Inflammatory macrophage treated with lipopolysaccharide for 1 hour (primary cell): ENCODE measurements at regions not wholly inside any gene's neighbourhood (a gene's known extent, or its start where the extent isn't known, plus 50 kb on each side); places are given as distances from the start of the nearest gene placed in this dataset.

ENCODE experiments used
- DNase-seq, 2 donors: peaks; one replicate each; pipeline ENCODE4 v3.0.0-alpha.2; 2020 to 2022

DNA sequence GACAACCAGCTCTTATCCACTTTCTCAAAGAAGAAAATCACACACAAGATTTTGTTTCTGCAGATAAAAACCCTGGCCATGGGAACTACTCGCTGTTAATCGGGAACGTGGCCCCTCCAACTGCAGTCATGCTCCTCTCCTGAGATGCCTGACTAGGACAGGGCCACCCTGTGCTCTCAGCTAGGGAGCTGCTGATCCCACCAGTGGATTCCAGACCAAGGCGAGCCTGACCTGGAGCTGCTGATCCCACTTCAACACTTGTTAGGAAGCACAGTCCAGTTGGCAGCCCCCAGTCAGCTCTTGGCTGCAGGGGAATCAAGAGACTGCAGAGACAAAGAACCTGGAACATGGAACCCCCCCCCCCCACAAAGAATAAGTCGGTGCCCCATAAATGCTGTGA is 474.3 kb upstream of the MGMT start:
- DNase-seq = no peak

DNA sequence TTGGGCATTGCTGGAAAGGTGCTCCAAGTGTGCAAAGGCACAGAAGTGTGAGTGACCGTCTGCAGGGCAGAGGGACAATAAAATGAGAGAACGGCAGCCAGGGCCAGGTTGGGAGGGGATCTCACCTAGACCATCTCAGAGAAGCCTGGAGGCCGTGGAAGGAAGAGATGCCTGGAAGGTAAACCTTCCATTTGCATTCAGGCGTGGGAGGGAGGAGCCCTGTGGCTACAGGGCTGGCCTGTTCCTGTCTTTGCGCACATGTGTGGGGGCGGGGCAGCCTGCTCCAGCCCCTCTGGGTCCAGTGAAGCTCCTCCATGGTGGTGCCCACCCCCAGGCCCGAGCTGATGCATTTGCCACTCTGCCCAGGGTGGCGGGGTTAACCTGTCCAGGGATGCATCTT is 473.6 kb upstream of the MGMT start:
- DNase-seq = no peak

DNA sequence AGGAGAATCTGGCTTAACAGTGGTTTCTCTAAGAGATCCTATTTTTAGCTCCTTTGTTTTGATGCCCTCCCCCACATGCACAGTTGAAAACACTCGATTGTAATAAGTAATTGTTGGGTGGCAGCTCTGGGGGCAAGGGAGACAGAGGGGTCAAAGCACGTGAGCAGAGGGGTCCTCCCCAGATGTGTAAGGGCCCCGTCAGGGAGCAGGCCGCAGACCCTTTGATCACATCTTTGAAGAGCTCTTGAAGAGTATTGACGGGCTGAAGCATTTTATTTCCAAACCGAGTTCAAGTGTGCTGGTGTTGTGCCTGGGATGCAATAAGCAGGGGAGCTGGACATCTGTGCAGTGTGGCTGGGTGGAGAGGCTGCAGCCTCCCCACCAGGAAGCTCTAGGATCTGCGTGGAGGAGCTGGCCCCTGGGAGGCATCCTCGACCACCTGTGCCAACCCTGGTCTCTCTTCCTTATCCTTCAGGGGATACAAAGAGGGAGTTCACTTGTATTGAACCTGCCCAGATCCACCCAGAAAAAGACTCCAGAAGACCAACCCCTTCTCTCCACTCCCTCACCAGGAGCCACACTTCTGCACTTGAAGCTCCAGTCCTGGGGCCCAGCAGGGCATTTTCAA is 473.0 kb upstream of the MGMT start:
- no peak for DNase-seq

DNA sequence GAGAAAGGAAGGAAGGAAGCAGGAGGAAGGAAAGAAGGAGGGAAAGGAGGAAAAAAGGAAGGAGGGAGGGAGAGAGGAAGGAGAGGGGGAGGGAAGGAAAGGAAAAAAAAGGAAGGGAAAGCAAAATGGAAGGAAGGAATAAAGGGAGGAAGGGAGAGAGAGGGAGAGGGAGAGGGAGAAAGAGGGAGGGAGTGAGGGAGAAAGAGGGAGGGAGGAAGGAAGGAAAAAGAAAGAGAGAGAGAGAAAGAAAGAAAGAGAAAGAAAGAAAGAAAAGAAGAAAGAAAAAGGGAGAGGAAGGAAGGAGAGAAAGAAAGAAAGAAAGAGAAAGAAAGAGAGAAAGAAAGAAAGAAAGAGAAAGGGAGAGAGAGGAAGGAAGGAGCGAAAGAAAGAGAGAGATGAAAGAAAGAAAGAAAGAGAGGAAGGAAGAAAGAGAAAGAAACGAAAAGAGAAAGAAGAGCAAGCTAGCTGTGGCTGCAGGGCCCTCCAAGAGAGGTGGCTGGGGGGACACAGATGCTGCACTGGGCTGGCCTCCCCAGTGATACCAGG is 472.4 kb upstream of the MGMT start:
- DNase-seq = no peak

DNA sequence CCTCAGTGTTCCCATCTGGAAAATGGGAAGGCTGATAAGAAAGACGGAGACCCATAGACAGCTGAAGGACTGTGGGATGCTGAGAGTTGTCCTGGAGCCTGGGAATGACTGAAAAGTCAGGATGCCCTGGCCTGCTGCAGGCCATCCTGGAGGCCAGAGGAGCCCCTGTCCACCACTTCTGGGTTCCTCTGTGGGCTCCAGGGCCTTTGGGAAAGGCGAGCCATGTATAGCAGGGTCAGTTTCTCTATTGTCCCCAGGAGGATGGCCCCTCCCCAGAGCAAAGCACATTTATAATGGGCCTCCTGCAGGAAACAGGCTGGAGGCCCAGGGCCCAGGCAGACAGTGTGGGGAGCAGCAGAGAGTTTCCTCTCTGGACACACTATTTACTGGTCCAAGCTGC is 471.4 kb upstream of the MGMT start:
- no peak for DNase-seq

DNA sequence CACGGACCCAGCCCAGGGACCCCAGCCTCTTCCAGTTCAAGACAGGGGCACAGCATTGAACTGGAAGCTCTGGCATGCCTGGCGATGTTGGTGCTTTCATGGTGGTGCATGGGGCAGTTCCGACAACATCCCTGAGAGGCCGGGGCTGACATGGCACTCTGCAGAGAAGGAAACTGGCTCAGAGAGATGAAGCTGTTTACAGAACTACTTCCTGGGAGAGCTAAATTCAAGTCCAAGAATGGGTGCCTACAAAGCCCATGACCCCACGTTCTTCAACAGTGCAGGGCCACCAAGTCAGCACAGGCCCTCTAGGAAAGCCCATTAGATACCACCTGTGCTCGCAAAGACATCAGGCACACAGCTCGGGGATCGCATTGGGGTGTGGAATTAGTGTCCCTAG is 470.9 kb upstream of the MGMT start:
- DNase-seq = no peak

DNA sequence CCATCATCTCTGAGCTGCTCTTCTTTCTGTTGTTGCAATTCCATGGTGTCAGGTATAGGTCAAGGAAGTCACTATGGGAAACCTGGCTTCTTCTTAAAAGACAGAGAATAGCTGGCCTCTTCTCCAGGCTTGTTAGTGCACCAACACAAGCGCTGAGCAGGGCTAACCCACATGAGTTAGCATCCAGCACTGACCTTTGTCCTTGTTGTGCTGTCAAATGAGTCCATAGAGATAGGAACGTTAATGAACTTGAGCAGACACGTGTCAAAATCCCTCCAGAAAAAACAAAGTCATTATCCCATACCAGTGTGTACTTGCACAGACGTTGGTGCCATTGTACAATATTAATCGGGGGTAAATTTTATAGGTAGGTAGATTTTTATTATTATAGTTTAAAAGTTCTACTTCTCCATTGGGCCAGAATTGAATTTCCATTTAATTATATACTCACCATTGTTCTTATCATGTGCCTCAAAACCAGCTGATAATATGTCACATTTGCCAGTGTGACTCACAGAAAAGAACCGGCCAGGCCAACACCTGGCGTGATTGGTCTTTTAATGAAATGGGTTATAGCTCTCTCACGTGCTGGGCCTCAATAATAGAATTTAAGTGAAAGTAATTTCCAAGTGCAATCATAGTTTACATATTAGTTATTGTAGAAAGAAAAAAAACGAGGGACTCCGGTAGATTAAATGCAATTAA is 468.8 kb upstream of the MGMT start:
- no peak for DNase-seq

DNA sequence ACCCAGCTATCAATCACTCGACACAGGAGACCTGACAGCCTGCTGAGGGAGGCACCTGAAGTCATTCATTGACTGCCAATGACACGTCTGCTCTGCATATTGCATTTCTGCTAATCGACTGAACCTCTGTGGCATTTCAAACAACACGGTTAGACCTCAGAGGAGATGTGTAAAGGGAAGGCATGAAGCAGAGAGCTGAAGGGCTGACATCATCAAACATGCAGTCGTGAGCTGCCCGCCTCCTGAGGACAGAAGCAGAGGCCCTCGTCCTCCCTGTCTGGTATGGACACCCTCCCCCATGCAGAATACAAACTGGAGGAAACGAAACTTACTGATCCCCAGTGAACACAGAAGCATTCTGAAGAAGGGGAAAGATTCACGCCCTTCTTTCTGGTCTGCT is 462.6 kb upstream of the MGMT start:
- DNase-seq = no peak

DNA sequence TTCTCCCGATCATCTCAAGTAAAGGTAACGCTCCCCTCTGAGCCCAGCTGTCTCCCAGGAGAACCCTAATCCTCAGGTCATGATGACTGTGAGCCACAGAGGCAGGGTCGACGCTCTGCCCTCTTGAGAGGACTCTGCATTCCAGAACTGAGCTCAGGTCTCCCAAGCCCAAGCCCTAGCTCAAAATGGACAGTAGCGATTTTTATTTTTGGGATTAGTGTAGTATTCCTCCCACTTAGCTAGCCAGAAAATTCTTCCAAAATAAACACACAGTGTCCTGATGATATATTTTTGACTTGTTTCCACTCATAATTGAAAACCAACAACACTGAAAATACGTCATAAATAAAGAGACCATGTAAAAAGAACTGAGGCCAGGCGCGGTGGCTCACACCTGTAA is 462.0 kb upstream of the MGMT start:
- no peak for DNase-seq

DNA sequence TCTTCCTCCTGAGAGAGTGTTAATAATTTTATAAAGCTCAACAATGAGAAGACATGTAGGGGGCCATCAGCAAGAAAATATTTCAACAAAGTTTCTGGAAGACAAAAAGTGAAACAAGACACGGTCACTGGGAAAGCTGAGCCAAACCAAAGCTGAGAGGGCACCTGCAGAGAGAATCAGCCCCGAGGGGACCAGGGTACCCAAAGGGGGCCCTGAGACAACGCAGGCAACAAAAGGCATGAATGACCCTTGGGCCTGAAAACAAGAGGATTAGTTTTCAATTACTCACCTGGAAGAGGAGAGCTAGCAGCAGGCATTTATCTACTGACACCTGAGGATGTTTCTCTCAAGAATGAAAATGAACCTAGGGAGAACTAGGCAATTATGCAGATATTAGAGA is 461.2 kb upstream of the MGMT start:
- DNase-seq = no peak

DNA sequence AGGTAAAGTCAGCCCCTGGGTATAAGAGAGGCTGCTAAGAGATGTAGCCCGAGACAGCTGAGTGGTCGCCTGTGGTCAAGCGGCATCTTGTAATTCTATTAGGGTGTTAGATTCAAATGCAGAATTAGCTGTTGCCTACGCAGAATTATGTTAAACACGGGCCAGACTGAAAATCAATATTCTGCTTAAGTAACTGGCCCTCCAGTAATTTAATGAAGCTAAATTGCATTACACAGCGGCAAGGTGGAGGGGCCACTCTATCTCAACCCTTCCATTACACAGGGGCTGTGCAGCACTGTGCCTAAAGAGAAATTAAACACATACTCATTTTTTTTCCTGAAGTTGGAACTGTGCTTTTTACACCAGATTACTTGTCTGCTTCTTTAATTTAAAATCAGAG is 448.5 kb upstream of the MGMT start:
- no peak for DNase-seq

DNA sequence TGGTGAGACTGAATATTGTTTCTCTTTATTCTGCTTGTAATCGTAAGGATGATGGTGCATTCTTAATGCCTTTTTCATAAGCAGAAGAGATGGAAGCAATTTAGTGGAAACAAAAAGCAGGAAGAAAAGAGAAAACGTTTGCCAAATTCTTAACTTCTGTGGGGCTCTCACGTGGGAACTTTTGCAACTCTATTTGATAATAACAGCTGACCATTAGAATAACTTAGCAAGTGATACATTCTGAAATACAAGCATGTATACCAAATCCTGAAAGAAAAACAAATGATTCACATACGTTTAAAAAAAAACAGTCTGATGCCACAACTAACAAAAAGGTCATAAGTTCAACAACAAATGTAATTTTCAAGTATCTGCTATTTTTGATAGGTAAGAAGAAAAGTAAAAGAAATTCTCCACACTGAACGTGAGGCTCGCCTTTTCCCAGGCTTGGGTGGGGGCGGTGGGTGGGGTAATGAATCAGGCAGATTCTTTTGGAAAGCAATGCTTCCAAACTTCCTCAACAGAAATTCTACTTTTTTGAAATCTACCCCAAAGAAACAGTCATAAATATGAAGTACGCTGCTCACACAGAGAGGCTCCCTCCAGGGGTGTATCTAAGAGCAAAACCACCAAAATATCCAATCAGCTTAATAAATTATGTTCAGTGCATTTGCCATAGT is 446.2 kb upstream of the MGMT start:
- DNase-seq = no peak

DNA sequence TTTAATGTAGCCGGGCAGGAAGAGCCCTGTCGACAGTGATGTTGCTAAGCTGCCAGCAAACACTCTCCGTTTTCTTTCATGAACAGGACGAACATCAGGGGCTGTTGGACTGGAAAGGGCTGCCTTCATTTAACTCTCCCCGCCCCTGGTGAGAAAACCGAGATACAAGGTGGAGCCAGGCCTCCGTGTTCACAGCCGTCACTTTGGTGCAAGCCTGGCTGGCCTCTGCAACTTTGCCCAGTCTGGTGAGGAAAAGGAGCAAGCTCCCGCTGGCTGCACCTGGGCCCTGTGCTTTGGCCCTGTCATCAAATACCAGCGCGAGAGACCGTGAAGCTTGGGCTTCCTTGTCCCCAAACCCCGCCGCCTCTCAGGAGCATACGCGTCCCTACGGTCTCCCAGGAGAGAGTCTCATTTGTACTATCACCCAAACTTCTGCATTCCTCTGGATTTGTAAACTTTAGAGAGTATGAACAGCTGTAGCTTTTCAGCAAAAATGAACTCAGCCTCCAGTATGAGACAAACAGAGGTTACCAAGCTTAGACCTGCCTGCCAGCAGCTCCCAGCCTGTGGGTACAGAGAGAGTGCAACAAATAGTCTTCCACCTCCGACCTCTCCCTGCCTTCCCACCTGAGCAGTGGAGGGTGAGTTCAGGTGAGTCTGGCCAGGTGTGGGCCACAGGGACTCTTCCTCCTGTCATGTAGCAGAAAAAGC is 445.3 kb upstream of the MGMT start:
- DNase-seq = no peak

DNA sequence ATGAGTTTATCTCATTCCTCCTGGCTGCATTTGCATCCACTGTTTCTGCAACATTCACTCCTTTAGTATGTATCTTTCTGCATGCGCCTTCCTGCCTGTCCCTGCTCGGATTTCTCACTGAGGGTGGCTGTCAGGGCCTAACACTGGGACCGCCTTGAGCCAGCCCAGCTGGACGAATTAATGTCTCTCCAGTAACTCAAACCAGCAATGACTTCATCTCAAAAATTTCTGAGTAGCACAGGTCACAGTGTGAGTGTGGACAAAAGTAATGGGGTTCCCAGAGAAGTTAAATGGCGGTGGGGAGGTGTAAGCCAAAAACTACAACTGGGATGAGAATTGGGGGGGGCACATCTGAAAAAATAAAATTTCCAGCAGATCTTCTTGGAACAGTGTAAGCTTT is 444.0 kb upstream of the MGMT start:
- no peak for DNase-seq

DNA sequence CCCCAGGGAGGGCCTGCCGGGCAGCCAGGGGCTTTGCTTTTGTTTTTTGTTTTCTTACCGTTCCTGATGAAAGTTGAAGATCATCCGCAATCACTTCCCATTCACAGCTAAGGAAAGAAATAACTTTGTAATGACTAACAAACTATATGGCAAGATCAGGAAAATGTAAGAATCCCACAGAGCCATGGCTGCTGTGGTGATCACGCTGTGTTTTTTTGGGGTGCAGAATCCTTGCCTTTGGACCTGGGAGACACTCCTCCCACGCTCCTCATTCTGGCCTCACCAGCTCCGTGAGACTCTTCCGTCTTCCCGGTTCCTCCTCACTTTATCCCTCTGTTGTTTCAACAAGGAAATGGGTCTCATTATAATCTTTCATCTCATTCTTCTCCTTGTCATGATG is 443.0 kb upstream of the MGMT start:
- no peak for DNase-seq

DNA sequence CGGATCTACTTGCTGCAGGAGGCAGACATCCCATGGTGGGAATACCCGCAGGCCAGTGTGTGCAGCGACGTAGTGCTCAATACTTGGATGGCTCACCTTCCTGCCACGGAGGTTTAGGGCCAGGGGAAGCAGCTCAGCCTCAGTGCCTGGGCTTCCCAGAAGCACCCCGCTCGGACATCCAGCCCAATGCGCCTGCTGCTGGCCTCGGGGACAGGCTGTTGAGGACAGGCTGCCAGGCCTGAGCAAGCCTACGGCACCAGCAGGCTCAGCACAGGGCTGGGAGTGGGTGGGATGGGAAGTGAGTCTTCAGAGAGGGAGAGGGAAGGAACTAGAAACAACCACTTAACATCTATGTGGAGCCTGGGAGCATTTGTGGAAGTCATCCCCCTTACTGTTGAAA is 441.3 kb upstream of the MGMT start:
- no peak for DNase-seq

DNA sequence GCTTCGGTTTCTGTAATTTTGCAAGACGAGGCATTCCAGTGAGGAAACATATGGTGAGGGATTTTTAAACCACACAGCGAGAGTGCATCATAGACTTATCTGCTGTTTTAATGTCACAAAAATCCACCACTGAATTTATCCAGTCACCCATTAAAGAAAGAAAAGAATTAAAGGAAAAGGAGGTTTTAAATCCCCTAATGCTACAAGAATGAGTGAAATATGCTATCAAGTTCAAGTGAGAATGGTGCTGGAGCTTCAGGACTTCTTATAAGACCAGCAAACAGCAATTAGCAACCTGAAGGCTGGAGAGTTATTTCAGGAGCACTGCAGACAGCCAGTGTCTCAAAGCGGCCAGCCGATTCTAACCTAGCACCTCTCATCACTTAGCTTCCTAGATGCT is 439.1 kb upstream of the MGMT start:
- no peak for DNase-seq

DNA sequence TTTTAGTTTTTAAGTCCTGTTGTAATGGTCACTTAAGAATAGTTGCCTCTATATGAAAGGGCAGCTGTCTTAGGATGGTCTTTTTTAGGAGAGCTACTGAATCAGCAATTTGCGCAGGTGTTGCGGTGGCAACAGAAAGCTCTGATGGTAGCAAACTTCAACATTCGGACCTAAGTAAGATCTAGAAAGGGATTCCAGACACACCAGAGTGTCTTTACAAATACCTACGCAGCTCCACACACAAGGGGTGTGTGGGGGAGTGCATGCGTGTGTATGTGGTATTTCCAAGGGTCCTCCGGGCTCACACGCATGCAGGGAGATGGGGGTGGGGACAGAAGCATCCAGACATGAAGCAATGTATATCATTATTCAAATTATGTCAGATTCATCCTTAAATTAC is 438.6 kb upstream of the MGMT start:
- DNase-seq = no peak

DNA sequence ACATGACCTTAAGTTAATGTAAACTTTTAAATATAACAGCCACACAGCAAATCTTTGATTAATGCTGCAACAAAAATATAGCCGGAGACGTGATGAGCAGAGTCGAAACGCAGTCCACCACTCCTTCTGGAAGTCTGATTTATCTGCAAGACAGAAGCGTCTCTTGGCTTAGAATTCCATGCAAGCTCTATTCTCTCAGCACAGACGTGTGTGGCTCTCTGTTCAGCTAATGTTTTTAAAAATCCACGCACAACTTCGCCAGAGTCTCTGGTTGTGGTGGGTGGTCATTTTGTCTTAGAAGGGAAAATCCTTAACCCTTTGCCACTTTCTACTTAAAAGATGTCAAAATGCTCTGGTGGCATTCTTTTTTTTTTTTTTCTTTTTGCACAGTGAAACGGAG is 438.0 kb upstream of the MGMT start:
- no peak for DNase-seq

DNA sequence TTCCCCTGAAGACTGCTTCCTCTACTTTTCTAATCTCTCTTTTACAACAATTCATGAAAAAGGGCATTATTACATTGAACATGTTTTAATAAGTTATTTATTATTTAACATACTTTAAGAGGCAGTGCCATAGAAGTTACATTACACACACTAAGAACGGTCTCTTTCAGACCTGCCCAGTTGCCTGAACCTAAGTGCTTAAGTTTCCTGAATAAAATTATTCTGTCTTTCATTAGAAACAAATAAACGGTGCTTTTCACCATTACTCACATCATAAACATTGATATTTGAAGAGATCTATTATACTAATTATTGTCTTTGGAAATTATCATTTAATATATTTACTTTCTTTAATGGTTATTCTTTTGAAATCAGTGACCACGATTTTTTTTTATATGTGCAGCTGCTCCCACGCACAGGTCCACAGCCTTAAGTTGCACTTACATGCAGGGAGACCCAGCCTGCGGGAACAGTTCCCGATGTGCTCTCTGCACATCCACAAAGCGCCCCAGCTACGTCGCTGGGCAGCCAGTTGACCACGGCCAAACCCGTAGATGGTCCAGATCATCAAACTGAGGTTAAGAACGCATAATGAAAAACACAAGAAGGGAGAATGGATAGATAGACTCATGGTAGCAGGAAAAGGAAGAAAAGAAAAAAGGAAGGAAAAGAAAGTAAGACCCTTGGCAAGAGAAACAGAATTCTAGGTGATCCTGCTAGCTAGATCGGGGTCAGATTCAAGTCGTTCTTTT is 437.0 kb upstream of the MGMT start:
- DNase-seq = no peak

DNA sequence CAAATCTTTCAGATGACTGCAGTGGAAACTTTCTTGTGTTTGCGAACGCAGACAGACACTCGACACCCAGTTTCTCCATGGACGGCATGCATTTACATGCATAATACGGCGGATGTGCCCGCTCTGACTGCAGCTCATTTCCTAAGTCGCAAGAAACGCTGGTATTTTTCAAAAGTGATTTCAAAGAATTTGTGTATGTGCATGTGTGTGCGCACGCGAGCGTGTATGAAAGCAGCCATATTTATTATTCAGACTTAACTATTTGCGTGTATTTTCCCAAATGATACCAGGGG is 436.5 kb upstream of the MGMT start:
- no peak for DNase-seq

DNA sequence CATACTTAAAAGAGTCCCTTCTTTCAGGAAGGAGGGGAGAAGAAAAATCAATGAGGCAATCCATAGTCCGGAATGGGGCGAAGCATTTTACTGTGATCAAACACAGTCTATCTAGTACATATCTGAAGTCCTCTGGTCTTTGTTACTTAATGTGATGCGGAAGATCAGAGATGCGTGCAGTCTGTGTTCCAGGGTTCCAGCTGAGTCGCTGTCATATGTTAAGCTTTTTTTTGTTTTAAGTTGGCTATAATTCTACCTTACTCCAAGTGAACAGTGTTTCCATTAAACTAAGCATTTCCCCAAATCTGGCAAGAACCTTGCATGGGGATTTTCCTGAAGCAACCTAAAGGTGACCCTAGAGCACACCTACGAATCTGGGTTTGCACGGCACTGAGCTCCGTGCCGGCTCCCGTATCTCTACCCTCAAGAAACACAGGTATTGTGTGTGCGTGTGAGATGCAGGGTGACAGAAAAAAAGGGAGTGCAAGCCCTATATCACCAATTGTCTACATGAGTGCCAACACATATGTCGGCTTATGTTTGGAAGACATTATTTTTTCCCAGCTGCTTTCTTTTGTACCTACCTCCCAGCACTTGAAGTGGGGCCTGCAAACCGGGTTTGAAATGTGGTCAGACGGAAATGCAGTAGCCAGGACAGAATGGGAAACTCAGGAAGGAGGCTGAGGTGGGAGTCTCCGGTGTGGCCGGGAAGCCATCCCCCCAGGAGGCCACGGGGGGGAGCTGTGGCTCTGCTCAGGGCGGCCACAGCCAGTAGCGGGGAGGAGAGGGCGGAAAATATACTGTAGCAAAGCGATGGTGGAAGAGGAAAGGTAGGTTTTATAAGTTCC is 435.8 kb upstream of the MGMT start:
- DNase-seq = peak; percentile 25 to 36
